ENCODE measurements at regions not wholly inside any gene's neighbourhood (a gene's known extent, or its start where the extent isn't known, plus 50 kb on each side); places are given as distances from the start of the nearest gene placed in this dataset.
"Not testable (repeated sequence)": the region's sequence is repeated elsewhere in the genome, so short reads cannot be mapped to it uniquely, and the experiment has no call there.

DNA sequence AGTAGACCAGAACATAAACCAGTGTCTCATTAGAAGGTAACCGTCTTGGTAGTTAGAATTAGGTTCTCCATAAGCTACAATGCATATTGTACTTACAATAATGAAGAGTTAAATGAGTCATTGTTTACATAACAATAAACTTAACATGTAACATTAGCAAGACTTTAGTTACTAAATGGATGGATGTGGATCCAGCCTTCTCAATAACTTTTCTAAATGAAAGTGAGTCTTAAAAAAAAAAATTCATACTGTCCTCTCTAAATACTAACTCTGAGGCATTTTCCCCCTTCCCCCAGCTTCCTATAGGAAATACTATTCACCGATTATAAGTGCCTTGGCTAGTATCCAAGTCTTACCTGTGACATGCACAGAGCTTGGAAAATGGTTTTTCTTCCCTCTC is 155.3 kb downstream of the CYB561 start:
- DNase-seq (ENCODE audit: low read depth), result no peak

DNA sequence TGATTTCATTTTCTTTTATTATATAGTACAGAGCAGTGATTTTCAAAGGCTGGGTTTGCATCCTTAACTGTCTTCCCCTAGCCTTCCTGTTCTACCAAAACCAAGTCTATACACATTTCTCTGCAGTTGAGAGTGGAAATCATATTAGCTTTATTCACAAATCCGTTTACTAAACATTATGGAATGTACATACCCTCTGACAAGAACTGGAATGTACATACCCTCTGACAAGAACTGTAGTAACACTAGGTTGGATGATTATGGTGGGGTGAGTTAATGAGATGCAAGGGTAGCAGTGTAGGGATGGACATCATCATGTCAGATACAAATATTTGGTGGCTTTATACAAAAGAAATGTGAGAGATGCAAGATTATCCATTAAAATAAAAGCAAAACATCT is 154.8 kb downstream of the CYB561 start:
- no peak for DNase-seq (ENCODE audit: low read depth)

DNA sequence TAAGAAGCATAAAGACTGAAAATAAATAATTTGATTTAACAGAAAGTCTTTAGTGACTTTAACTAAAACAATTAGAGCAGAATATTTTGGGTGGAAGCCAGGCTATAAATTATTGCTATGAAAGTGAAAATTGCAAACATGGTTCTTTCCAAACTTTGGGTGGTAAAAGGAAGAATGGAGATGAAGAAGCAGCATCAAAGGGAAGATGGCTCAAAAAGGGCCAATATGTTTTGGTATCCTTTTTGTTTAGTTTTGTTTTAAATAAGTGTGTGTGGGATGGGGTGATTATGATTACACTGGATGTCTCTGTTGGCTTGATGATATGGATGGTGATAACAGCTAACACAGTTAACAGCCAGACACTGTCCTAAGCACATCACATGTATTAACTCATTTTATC is 153.7 kb downstream of the CYB561 start:
- DNase-seq (ENCODE audit: low read depth), result no peak

GRCh38 chr17:63293323-63294075 is 152.6 kb downstream of the CYB561 start:
- DNase-seq (ENCODE audit: low read depth), result peak; percentile 70

DNA sequence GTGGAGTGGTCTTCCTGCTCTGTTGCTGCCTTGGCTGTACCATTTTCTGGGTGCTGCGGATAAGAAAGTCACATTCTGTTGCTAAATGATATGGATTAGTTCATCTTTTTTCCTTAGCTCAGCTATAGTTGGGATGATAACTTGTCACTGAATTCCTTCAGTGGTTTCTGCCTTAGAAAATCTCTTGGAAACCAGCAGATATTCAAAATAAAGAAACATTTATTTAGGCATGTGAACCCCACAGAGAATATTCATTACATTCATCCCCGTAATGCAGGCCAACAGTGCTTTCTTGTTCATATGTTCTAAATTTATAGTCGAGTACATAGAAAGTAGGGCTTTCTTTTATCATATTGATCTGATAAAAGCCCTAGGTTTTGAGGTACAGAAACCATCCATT is 151.3 kb downstream of the CYB561 start:
- DNase-seq (ENCODE audit: low read depth), result no peak

DNA sequence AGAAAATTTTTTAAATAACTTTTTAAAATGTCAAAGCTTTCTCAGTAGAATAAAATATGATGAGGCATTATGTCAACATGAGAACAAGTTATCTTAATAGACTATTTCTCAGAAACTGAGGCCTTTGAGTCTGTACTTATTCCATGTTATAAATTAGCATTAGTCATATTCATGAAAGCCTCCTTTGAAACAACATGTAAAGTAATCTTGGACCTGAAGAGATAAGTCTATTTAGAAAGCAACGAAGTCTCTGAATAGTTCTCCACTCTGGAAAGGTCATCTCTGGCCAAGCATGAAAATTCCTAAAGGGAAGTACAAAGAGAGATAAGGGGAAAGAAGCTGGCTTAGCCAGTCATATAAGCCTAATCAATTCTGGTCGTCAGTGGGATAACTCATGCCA is 150.8 kb downstream of the CYB561 start:
- DNase-seq (ENCODE audit: low read depth), result no peak

- DNase-seq (ENCODE audit: low read depth), result no peak
These were observed 150.1 kb downstream of the CYB561 start for GRCh38 chr17:63295839-63296590.

DNA sequence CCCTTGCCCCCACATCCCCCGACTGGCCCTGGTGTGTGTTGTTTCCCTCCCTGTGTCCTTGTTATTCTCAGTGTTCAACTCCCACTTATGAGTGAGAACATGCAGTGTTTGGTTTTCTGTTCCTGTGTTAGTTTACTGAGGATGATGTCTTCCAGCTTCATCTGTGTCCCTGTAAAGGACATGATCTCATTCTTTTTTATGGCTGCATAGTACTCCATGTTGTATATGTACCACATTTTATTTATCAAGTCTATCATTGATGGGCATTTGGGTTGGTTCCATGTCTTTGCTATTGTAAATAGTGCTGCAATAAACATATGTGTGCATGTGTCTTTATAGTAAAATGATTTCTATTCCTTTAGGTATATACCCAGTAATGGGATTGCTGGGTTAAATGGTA is 147.2 kb downstream of the CYB561 start:
- not testable (repeated sequence) for DNase-seq (ENCODE audit: low read depth)

GRCh38 chr17:63304704-63305261 is 141.3 kb downstream of the CYB561 start:
- DNase-seq (ENCODE audit: low read depth), result no peak

- DNase-seq (ENCODE audit: low read depth), result no peak
These were observed 140.2 kb downstream of the CYB561 start for GRCh38 chr17:63305857-63306256.

DNA sequence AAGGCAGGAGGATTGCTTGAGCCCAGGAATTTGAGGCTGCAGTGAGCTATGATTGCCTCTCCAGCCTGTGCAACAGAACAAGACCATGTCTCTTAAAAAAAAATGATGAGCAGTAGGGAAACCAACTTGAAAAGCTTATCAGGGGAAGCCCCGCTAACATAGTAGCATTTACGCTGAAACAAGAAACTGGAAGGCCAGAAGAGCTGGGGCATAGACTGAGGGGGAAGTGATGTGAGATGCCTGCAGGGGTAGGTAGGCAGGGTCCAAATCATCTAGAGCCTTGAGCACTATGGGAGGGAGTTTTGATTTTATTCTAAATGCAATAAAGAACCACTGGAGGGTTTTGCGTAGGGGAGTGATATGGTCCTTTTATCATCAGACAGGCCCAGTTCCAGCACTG is 139.3 kb downstream of the CYB561 start:
- DNase-seq (ENCODE audit: low read depth), result no peak

GRCh38 chr17:63308272-63308671 is 137.8 kb downstream of the CYB561 start:
- no peak for DNase-seq (ENCODE audit: low read depth)

DNA sequence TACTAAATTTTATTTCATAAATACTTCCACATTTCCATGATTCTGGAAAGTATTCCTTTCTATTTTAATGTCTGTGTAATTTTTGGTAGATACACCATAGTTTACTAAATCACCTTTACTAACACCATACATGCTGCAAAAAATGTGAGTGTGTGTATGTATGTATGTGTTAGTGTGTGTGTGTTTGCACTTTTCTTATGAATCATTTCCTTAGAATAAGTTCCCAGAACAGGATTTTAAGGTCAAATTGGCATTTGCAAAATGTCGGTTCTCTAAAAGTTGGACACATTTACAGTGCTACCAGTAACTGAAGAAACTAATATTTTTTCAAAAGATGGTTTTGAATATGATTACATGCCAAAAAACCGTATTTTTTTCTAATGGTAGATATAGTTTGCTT is 137.1 kb downstream of the CYB561 start:
- peak; percentile 57 for DNase-seq (ENCODE audit: low read depth)

GRCh38 chr17:63311416-63311937 is 134.6 kb downstream of the CYB561 start:
- DNase-seq (ENCODE audit: low read depth), result no peak

- DNase-seq (ENCODE audit: low read depth), result no peak
These were observed 131.3 kb downstream of the CYB561 start for GRCh38 chr17:63314761-63315160.

GRCh38 chr17:63316100-63316499 is 130.0 kb downstream of the CYB561 start:
- no peak for DNase-seq (ENCODE audit: low read depth)

DNA sequence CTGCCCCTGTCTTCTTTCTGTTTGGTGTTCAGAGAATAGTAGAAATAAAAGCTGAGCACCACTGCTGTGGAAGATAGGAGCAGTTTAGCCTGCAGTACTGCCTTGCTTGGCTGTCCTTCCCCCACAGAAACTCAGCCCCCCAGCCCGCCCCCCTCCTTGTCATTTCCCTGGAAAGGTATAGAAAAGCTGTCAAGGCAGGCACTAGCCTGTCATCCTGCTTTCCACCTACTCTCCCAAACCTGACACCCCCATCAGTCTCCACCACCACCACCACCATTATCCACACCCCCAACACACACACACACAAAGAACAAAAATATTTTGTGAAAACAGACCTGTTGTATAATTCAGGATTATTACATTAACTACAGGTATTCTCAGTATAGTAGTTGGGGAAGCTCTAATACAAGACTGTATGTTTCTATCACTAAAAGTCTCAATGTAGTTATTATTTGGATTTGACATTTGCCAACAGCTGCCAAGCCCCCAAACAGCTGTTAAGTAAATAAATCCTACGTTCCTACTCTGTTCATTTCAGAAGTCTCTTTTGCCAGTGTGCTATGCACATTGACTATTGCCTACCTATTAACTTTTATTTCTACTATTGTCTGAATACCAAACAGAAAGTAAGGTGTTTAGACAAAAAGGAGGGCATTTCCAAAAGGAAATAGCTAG is 128.8 kb downstream of the CYB561 start:
- no peak for DNase-seq (ENCODE audit: low read depth)

DNA sequence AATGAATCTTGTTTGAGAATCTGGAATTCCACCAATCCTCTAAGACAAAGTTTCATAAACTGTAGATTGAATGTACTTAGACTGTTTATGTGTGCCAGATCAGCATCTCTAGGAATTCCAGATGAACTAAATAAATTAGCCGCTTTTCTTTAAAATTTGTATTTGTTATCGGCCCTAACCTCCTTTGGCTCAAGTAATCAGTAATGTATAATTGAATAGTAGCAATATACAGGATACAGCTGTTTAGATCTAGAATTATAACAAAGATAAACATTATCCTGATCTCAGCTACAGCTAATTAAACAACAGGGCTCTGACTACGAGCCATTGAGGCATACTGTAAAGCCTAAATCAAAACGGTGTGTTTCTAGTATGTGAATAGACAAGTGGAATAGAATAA is 120.3 kb downstream of the CYB561 start:
- DNase-seq (ENCODE audit: low read depth), result no peak

DNA sequence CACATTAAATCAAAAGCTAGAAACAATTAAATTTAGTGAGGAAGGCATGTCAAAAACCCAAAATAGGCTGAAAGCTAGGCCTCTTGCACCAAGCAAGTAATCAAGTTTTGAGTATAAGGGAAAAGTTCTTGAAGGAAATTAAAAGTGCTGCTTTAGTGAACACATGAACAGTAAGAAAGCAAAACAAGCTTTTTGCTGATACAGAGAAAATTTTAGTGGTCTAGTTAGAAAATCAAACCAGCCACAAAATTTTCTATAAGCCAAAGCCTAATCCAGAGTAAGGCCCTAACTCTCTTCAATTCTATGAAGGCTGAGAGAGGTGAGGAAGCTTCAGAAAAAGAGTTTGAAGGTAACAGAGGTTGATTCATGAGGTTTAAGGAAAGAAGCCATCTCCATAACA is 116.2 kb downstream of the CYB561 start:
- no peak for DNase-seq (ENCODE audit: low read depth)

GRCh38 chr17:63331301-63332061 is 114.6 kb downstream of the CYB561 start:
- DNase-seq (ENCODE audit: low read depth), result no peak

DNA sequence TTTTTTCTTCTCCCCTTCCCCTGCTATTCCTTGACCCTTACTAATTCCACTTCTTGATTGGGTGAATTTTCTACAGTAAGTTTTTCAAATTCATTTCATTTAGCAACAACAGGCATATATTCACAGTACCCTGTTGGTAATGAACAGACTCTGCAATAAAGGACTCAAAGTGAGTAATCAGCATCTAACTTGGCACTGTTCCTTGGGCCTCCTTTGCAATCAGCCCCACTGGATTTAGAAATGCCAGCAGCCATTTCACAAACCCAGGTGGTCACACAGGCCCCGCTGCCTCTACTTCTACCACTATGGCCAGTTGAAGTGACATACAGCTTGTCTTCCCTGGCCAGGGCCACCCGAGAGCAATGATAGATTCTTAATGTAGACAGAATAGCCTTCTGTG is 113.8 kb downstream of the CYB561 start:
- DNase-seq (ENCODE audit: low read depth), result no peak

All from HT1080 (cell line).